ENCODE measurements at regions not wholly inside any gene's neighbourhood (a gene's known extent, or its start where the extent isn't known, plus 50 kb on each side); places are given as distances from the start of the nearest gene placed in this dataset.

DNA sequence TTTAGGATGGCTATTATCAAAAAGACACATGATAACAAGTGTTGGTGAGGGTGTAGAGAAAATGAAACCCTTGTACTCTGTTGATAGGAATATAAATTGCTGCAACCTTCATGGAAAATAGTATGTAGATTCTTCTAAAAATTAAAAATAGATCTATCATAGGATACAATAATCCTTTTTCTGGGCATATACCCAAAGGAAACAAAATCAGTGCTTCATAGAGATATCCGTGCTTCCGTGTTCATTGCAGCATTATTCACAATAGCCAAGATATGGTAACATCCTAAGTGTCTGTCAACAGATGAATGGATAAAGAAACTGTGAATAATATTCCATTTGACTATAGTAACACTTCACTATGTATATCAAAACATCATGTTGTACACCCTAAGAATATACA is 106.7 kb downstream of the MIS18A start:
- TF ChIP-seq EZH2 (IDR thresholded peaks at IDR 0.05): no peak
- no peak for TF ChIP-seq POLR2AphosphoS5 (IDR thresholded peaks at IDR 0.05; ENCODE audit: borderline replicate concordance, low read depth, low read length)
- no peak for TF ChIP-seq FOXP2 (optimal IDR thresholded peaks at IDR 0.05; ENCODE audit: control extremely low read depth, extremely low read length, insufficient read depth)

Data from SK-N-MC (cell line).